ENCODE measurements at regions not wholly inside any gene's neighbourhood (a gene's known extent, or its start where the extent isn't known, plus 50 kb on each side); places are given as distances from the start of the nearest gene placed in this dataset.

DNA sequence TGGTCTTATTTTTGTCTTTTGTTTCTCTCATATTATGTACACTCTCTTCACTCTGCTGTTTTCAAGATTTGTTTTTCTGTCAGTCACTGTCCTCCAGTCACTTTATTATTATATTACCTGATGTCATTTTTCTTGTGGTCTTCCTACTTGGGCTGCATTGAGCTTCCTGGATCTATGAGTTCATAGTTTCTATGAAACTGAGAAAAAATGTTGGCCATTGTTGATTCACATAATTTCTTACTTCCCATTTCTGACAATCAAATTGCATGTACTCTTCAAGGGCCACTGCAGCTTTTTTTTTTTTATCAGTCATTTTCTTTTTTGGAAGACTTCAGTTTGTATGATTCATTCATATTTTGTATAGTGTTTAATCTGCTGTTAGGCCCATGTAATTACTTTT lies 1180.6 kb upstream of the GBE1 start:
- no peak for DNase-seq

GRCh38 chr3:82940124-82940523 lies 1178.7 kb upstream of the GBE1 start:
- no peak for DNase-seq

DNA sequence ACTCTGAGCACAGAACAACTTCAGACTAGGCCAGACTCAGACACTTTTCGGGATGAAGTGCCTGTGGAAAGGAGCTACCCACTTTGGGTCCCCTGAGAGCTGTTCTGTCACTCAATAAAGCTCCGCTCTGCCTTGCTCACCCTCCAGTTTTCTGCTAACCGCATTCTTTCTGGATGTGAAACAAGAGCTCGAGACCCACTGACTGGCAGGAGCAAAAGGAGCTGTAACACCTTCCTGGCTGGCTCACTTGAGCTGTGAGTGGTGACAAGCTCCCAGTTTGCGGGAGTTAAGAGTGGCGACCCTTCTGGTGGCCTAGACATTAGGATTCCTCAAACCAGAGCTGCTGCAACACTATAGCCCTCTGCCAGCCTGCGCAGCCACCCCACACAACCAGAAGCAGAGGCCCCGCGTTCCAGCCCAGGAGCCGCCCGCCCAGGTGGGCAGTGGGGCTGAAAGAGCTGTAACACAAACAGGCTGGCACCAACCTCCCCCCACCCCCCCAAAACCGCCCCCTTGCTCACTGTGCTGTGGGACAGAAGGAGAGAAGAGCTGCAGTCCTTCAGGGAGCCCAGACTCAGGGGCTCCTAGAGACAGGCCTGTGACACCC lies 1178.1 kb upstream of the GBE1 start:
- DNase-seq, result no peak

- no peak for DNase-seq
Measured at GRCh38 chr3:82938821-82939328, 1177.4 kb upstream of the GBE1 start.

GRCh38 chr3:82927309-82928253 lies 1166.1 kb upstream of the GBE1 start:
- DNase-seq, result no peak

- DNase-seq, result no peak
Measured at GRCh38 chr3:82891028-82891427, 1129.6 kb upstream of the GBE1 start.

- no peak for DNase-seq
Measured at GRCh38 chr3:82883072-82883471, 1121.6 kb upstream of the GBE1 start.

GRCh38 chr3:82875401-82875800 lies 1114.0 kb upstream of the GBE1 start:
- DNase-seq, result no peak

DNA sequence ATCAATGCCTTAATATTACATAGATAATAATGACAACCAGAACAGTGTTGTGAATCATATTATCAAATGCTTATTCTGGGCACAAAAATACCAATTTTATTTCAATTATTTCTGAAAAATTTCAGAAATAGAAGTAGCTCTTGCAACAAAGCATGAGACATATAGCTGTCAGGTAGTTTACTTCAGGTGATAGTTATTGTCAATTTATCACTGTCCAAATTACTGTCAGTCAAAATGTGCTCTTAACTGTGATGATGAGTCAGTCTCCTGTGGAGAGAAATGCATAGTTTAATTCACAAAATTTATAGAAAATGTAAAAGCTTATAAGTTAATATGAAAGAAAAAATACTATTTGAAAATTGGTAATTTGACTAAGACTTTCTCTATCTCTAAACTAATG lies 1078.4 kb upstream of the GBE1 start:
- DNase-seq, result no peak

GRCh38 chr3:82834098-82834497 lies 1072.7 kb upstream of the GBE1 start:
- no peak for DNase-seq

- no peak for DNase-seq
Measured at GRCh38 chr3:82824491-82824890, 1063.0 kb upstream of the GBE1 start.

DNA sequence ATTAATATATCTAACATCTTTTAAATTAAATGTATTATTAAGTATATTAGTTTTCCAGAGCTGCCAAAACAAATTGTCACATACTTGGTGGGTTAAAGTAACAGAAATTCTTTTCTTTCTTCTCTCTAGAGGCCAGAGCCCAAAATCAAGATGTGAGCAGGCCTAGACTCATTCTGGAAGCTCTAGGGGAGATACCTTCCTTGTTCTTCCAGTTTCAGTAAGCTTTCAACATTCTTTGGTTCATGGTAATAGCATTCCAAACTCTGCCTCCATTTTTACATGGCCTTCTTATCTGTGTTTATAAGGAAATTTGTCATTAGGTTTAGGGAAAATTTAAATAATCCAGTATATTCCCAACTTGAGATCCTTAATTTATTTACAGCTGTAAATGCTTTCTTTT lies 1054.6 kb upstream of the GBE1 start:
- DNase-seq, result no peak

- no peak for DNase-seq
Measured at GRCh38 chr3:82815417-82816058, 1054.1 kb upstream of the GBE1 start.

DNA sequence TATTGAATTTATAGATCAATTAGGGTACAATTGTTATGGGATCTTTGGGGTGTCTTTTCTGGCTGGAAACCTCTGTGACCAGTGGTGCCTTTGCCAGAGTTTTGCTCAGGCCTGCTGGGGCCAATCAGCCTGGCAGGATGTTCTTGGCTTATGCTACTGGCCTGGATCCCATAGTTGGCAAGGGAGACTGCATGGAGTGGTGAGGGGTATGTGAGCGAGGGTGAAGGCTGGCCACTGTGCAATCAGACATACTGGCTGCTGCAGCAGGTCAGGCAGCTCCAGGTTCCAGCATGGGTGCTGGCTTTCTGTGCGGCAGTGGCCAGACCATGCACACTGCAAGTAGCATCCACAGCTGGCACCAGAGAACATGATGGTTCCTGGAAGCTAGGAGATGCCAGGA lies 1053.2 kb upstream of the GBE1 start:
- DNase-seq, result no peak

- DNase-seq, result no peak
Measured at GRCh38 chr3:82807781-82808180, 1046.3 kb upstream of the GBE1 start.

DNA sequence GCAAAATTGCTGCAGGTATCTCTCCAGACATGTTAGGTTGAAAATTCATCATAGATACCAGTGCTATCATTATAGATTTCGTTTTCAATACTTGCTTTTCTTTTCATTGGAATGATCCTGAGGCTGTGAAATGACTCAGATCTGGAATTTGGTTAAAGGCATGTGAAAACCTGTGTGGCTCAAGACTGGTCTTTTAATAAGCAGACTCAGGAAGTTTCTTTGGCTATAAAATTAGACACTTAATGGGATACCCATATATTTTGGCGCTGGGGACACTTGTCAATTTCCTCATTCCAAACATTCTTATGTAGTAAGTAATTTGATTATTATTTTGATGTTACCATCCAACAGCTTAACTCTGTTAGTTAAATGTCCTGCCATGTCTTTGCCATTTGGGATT lies 1041.1 kb upstream of the GBE1 start:
- no peak for DNase-seq

DNA sequence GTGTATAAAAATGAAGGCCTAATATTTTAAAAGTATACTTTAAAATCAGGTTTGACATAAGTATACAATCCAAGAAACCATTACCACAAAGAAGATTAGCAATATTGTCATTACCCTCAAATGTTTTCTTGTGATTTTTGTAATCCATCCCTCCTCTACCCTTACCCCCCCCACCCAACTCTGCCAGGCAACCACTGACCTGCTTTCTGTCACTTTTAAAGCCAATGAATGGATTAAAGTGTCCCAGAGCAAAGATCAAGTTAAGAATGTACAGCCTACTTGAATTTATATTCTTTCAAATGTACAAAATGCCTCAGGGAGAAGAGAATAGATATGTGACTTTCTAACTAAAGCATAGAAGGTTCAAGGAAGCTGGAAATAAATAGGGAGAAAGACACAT lies 1038.8 kb upstream of the GBE1 start:
- DNase-seq, result no peak

GRCh38 chr3:82796765-82797164 lies 1035.3 kb upstream of the GBE1 start:
- no peak for DNase-seq

DNA sequence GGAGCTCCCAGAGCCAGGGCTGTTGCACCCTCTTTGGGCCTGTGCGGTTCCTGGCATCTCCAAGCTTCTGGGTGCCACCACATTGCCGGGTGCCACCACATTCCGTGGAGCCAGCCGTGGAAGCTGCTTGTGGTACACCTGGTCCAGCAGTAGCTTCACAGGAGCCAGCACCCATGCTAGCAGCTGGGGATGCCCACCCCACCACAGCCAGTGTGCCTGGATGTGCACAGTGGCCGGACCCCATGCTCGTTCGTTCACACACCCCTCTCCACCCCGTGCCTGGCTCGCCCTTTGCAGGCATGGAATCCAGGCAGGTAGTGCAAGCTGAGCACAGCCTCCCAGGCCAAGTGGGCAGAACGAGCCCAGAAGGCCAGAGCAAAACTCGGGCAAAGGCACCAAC lies 1029.8 kb upstream of the GBE1 start:
- DNase-seq, result no peak

DNA sequence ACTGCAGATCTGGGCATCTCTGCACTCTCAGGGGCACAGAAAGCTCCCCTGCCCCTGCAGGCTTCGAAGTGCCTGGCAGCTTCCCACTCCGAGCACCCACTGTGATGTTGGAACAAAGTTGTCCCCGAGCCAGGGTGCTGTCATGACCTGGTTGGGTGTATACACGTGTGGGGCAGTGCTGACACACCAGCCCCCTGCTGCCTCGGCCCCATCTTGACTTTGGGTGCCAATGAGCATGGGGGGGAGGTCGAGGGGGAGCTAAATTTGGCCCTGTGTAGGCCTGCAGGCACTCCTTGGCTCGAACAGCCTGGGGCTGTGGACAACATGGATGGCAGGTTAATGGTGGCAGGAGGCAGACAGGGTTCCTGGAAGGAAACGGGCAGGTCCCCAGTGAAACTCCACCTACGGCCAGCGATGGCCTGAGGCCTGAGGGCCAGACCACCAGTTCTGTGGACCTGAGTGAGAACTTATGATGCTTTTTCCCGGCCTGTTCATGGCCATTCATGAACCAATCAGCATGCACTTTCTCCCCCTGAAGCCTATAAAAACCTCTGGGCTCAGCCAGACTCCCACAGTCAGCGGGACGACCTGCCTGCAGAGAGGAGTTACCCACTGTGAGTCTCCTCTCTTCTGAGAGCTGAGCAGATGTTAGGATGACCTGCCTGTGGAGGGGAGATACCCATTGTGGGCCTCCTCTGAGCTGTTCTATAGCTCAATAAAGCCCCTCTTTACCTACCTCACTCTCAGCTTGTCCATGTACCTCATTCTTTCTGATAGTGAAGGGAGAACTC lies 1029.1 kb upstream of the GBE1 start:
- no peak for DNase-seq

DNA sequence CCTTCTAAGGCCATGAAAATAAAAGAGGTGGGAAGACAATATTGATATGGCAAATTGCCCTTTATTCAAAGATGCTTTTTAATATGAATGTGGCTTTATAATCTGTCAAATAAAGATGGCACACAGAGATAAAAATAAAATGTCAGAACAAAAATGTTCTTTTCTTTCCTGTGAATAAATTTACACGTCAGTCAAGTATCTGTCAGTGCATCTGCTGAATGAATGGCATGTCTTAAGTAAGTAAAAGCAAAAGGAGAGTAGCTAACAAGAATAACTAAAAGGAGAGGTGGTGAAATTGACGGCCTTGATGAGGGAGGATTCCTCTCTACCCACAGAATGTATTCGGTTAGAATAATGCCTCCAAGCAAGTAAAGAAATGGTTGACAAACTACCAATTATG lies 1021.7 kb upstream of the GBE1 start:
- no peak for DNase-seq

Data from anterior cingulate cortex (tissue), 58 donors.